Neutrophil (primary cell): ENCODE measurements at regions not wholly inside any gene's neighbourhood (a gene's known extent, or its start where the extent isn't known, plus 50 kb on each side); places are given as distances from the start of the nearest gene placed in this dataset.

Experiments
- H3K27ac ChIP-seq: fragments of 200-600 bp; sonication (generic); 2 replicates; pipeline ENCODE4 v1.5.1; 2016; ENCODE audit warnings: mild to moderate bottlenecking, moderate library complexity
- H3K27me3 ChIP-seq: fragments of 200-600 bp; sonication (generic); 2 replicates; pipeline ENCODE4 v1.6.0; 2016; ENCODE audit warnings: mild to moderate bottlenecking
- H3K36me3 ChIP-seq: fragments of 200-600 bp; sonication (generic); 2 replicates; pipeline ENCODE4 v1.5.1; 2017
- H3K4me1 ChIP-seq, 2 experiments: fragments of 200-600 bp in 1 of 2; sonication (generic) in 1 of 2; 1 replicate in 1 of 2; 2 replicates in 1 of 2; pipeline versions ENCODE4 v1.5.1 to v1.6.1; 2013 to 2016; ENCODE audit warnings: low read depth in 1 of 2, low read length in 1 of 2, mild to moderate bottlenecking in 1 of 2, moderate library complexity in 1 of 2; ENCODE audit not compliant: control insufficient read depth in 1 of 2, insufficient read depth in 1 of 2
- H3K4me3 ChIP-seq, 2 experiments: fragments of 200-600 bp in 1 of 2; sonication (generic) in 1 of 2; 1 replicate in 1 of 2; 2 replicates in 1 of 2; pipeline ENCODE4 v1.5.1; 2013 to 2016; ENCODE audit warnings: low read depth in 1 of 2, low read length in 1 of 2, mild to moderate bottlenecking in 1 of 2, moderate library complexity in 1 of 2
- H3K9me3 ChIP-seq: fragments of 200-600 bp; sonication (generic); 2 replicates; pipeline ENCODE4 v1.5.1; 2016
- CTCF ChIP-seq: fragments of 200-600 bp; sonication (generic); IDR thresholded peaks from 2 replicates; pipeline ENCODE4 v1.5.1; 2016; ENCODE audit warnings: antibody characterized with exemption

GRCh38 chr3:168659015-168659414 lies 563.3 kb upstream of the GOLIM4 start:
- Histone ChIP-seq H3K4me1 (no peaks in the 10 kb centered on the region), H3K9me3 (no peaks in the 10 kb centered on the region), H3K27me3 (no peaks in the 10 kb centered on the region), H3K36me3 (no peaks in the 10 kb centered on the region), H3K4me3 (no peak overlapping the region), H3K27ac (no peak overlapping the region)
- no peak for TF ChIP-seq CTCF

- H3K4me3 ChIP-seq = no peak overlapping the region
- H3K27ac ChIP-seq = no peak overlapping the region
- no peak for TF ChIP-seq CTCF
- H3K9me3 ChIP-seq = no peaks in the 10 kb centered on the region
- no peaks in the 10 kb centered on the region for H3K4me1 ChIP-seq
- H3K27me3 ChIP-seq = no peaks in the 10 kb centered on the region
- no peaks in the 10 kb centered on the region for H3K36me3 ChIP-seq
Observed at GRCh38 chr3:168655611-168656010, 559.9 kb upstream of the GOLIM4 start.

- no peaks in the 10 kb centered on the region for H3K9me3 ChIP-seq
- no peak for TF ChIP-seq CTCF
- H3K4me3 ChIP-seq = no peak overlapping the region
- no peaks in the 10 kb centered on the region for H3K4me1 ChIP-seq
- no peak overlapping the region for H3K27ac ChIP-seq
- H3K36me3 ChIP-seq = no peaks in the 10 kb centered on the region
- no peaks in the 10 kb centered on the region for H3K27me3 ChIP-seq
Observed at GRCh38 chr3:168654700-168655099, 559.0 kb upstream of the GOLIM4 start.

GRCh38 chr3:168653255-168653654 lies 557.5 kb upstream of the GOLIM4 start:
- Histone ChIP-seq H3K27ac (no peak overlapping the region), H3K9me3 (no peaks in the 10 kb centered on the region), H3K36me3 (no peaks in the 10 kb centered on the region), H3K27me3 (no peaks in the 10 kb centered on the region), H3K4me3 (no peak overlapping the region), H3K4me1 (no peaks in the 10 kb centered on the region)
- TF ChIP-seq CTCF = no peak

GRCh38 chr3:168648321-168648720 lies 552.6 kb upstream of the GOLIM4 start:
- TF ChIP-seq CTCF = no peak
- Histone ChIP-seq H3K9me3 (no peaks in the 10 kb centered on the region), H3K27me3 (no peaks in the 10 kb centered on the region), H3K4me3 (no peak overlapping the region), H3K36me3 (no peaks in the 10 kb centered on the region), H3K4me1 (no peaks in the 10 kb centered on the region), H3K27ac (no peak overlapping the region)

- Histone ChIP-seq H3K36me3 (no peaks in the 10 kb centered on the region), H3K4me3 (no peak overlapping the region), H3K27me3 (no peaks in the 10 kb centered on the region), H3K4me1 (no peaks in the 10 kb centered on the region), H3K9me3 (no peaks in the 10 kb centered on the region), H3K27ac (no peak overlapping the region)
- no peak for TF ChIP-seq CTCF
Observed at GRCh38 chr3:168647582-168647981, 551.9 kb upstream of the GOLIM4 start.
